Left forelimb (tissue), 1 donor: ENCODE measurements at regions not wholly inside any gene's neighbourhood (a gene's known extent, or its start where the extent isn't known, plus 50 kb on each side); places are given as distances from the start of the nearest gene placed in this dataset.

ENCODE experiments used
- DNase-seq: peaks from one replicate; pipeline ENCODE4 v3.0.0-alpha.2; 2018; ENCODE audit warnings: low spot score

DNA sequence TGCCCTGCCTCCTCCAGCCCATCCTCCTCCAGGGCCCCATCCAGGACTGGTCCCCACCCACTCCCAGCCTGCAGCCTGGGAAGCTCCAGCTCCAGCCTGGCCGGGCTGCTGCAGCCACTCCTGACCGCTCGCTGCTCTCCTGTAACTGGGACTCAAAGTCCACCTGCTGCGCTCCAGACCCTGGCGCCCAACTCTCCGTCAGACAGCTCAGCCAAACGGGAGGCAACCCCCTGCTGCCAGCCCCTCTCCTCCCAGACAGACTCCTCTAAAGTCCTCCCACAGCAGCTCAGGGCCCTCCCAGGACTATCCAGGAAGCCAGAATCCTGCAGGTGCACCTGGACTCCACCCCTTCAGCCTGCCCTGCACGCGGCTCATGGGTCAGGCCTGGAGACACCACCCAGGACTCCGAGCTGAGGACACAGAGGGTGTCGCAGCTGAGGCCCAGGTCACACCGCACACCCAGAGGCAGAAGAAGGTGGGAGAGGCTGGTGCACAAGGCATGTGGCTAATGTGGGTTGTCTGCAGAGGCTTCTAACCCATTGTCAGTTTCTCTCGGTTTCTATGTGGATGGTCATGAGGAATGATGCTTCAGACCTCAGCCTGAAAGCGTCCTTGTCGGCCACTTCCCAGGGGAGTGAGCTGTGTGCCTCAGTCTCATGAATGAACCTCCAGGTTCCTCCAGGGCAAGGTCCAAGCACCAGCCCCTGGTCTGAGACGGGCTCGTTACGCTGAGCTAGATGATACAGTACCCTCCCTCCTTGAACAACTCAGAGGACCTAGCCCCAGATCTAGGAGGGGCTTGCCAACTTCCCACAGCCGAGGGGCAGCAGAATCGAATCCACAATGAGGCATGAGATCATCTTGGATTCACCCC is 1514.8 kb downstream of the TBC1D22A start:
- no peak for DNase-seq

DNA sequence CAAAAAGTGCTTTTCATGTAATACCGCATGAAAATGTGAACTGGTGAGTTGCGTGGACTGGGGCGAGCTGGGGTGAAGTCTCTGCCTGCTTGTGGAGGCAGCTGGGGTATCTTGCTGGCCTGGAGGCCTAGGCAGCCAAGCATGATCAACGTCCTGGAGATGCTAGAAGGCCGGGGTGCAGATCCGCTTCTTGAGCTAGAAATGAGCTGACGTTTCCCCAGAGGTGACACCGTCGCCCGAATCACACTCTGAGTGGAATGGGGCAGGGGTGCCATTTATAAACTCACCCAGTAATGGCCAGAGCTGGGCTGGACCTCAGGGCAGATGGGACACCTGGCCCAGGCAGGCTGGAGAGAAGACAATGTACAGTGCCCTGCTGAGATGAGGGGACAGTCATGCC is 1513.0 kb downstream of the TBC1D22A start:
- DNase-seq, result no peak

DNA sequence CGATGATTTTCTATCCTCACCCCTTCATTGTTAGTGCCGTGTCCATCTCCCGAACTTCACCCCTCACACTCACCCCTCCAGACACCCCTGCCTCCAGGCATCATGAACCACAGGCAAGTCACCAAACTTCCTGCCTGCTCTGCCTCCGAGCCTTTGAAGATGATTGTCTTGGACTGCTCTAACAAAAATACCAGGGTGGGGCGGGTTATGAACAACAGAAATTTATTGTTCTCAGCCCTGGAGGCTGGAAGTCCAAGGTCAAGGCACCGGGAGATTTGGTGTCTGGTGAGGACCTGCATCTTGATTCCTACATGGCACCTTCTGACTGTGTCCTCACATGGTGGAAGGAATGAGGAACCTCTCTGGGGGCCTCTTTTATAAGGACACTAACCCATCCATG is 1508.3 kb downstream of the TBC1D22A start:
- no peak for DNase-seq

DNA sequence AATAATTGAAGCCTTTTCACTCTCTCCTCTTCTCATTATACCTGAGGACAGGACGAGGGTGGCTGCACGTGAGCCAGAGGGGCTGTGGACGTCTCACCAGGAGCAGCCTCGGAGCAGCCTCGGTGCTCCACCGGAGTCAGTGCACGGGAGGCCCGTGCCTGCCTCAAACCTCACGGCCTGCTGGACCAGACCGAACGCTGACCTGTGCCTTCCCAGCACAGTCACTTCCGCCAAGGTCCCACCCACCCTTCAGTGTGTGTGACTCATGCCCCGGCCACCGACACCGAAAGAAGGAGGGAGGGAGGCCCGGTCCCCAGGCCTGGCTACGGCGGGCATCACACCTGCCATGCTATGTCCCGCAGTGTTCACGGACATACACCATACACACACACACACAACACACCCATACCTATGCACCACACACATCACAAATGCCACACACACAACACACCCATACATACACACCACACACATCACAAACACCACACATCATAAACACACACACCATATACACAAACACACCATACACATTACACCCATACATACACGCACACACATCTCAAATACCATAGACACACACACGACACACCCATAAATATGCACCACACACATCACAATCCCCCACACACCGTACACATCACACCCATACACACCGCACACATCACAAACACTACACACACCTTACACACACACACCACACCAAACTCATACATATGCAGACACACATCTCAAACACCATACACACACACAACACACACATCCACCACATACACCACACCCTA is 1506.5 kb downstream of the TBC1D22A start:
- DNase-seq, result no peak

DNA sequence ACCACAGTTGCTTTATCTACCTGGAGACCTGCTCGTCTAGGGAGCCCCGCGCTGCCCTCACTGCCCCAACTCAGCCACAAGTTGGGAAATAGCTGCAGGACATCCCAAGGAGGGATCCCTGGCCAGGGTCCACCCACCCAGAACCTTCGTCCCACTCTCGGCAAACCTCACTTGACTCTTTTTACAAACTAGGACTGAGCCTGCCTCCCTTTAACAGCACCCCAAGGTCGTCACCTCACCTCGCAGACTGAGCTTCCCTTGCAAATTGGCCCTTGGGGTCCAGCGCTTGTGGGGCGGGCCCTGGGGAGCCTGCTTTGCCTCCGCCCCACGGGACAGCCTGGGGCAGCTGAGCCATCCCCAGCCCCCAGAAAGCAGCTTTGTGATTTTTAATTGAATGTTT is 1505.8 kb downstream of the TBC1D22A start:
- DNase-seq, result no peak

DNA sequence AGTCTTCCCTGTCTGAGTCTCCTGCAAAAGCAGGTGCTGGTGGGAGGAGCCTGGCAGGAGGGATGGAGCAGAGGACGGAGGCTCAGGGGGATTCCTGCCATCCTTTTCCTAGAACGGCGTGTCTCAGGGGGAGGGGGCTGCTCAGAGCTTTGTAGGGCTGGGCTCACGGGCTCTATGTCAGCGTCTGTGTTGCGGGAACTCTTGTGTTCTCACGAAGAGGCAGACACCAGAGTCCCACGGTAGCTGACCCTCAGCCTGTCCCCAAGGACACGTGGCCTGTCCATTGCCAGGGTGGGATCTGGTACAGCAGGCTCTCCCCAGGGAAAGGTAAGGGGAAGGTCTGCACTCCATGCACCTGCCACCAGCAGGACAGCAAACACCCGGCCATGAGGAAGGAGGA is 1505.2 kb downstream of the TBC1D22A start:
- DNase-seq, result no peak

DNA sequence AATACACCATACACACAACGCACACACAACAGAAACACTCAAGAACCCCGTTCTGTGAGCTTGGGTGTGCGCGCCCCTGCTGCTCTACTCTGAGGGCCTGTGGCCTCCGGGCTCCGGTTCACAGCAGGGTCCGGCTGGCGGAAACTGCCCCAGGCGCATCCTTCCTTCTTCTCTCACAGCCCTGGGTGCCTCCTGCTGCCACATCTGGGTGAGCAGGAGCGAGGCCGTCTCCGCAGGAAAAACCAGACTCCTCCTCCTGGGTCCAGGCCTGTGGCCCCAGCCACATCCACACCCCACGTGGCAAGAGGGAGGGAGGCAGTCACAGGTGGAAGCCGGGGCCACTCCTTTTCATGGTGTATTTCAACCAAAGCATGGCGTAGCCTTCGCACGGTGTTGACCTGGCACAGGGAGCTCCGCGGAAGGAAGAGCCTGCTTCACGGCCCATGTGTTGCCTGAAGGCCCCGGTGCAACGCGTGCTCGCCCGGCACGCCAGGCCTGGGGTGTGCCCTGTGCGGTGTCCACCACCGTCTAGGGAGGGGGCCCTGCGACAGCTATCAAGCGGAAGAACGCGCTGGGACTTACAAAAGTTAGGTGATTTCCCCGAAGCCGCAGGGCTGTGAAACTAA is 1502.7 kb downstream of the TBC1D22A start:
- no peak for DNase-seq

DNA sequence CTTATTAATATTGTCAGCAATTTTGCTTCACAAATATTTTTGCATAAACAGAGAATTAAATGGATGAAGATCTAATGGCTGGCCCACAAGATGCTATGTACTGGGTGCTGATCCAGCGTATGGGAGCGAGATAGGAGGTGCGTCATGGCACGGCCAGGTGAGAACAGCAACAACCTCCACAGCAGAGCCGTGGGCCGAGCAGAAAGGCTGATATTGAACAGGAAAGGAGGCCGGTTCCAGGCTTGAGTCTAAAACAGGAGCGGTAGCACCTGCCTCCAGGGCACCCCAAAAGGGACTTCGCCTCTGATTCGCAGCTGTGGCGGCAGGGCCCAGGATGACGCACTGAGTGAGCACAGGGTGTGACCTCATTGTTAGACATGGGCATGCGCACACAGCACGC is 1502.1 kb downstream of the TBC1D22A start:
- DNase-seq, result no peak

DNA sequence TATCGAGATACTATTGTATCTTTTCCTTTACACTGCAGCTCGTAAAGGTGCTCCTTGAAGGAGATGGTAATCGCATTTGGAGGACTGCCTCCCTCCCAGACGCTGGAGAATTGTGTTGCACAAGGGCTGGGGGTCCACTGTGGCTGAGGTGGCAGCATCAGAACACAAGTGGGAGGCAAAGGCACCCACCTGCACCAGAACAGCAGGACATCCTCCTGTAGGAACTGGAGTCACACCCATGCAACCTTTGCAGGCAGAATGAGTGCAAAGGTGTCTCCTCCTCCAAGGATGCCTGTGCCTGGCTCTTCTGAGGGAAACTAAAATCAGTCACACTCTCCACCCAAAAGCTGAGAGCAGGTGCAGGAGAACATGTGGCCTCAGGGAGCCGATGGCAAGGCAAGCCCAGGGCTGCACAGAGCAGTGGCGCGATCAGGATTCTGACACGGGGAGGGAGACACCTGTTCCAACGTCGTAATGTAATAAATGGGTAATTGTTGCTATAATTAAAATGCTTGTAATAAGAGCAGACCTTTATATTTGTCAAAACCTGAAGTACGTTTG is 1501.4 kb downstream of the TBC1D22A start:
- no peak for DNase-seq

DNA sequence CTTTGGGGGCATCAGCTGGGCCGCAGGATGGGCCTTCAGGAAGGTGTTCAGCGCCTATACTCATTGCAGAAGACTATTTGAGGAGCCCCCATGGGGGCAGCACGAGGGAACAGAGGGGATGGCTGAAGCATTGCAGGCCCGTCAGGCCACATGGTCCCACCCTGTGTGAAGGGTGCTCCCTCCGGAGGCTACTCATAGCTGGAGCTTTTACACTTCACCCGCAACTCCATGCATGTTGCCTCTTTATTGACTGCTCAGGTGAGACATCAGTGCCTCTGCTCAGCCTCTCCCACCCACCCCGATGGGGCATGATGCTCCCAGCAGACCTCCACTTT is 1500.9 kb downstream of the TBC1D22A start:
- DNase-seq, result no peak

DNA sequence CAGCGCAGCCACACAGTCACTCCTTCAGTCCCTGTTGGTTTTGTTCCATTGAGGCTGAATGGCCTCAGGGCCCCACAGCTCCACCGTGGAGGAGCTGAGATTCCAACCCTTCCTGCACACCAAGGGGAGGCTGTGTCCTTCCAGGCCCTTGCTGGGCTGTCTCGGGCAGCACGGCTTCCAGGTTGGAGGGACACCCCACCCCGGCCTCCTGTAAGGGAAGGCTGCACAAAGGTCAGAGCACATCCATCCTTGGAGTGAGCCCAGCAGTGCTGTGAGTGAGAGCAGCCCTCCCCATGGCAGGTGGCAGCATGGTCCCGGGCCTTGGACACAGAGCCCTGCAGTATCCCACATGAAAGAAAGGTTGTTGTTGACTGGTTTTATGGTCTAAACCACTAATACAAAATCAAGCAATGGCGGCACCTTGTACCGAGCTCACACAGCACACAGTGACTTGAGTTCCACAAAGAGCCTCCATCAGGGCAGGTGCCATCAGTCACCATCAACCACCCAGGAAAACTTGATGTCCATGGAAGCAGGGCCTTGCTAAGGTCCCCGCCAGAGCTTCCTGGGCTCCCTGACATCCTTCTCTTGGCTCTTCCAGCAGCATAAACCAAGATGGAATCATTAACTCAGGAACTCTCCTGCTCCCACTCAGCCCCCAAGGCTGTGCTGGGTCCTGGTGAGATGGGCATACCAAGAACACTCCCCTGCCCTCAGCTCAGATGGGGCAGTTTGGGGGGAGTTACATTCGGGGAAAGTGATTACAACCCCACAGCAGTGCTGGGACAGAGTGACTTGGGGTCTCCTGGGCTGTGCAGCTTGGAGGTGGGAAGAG is 1500.4 kb downstream of the TBC1D22A start:
- no peak for DNase-seq

DNA sequence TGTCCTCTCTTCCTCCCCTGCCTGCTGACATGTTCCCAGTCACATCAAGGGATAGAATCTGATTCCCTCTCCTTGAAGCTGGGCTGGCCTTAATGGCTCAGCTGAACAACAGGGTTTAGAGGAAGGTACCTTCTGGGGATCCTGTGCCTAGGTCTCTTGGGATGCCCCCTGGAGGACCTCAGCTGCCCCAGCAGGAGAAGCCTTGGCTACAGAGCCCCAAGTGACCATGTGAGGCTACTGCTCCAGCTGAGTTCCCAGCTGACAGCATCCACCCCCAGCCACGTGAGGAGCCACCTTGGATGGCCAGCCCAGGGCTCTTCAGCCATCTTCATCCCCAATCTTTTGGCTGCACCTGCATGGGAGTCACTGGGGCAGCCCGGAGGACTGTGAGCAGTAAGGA is 1499.3 kb downstream of the TBC1D22A start:
- DNase-seq, result no peak

DNA sequence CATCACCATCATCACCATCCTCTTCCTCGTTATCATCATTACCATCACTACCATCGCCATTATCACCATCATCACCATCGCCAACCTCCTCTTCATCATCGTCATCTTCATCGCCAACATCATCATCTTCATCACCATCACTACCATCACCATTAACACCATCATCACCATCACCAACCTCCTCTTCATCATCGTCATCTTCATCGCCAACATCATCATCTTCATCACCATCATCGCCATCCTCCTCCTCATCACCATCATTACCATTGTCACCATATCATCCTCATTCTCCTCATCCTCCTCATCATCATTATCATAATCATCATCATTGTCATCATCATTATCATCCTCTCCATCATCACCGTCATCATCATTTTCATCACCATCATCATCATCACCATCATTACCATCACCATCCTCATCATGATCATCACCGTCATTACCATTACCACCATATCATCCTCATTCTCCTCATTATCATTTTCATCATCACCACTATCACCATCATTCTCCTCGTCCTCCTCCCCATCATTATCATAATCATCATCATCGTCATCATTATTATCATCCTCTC is 1498.7 kb downstream of the TBC1D22A start:
- DNase-seq, result no peak

DNA sequence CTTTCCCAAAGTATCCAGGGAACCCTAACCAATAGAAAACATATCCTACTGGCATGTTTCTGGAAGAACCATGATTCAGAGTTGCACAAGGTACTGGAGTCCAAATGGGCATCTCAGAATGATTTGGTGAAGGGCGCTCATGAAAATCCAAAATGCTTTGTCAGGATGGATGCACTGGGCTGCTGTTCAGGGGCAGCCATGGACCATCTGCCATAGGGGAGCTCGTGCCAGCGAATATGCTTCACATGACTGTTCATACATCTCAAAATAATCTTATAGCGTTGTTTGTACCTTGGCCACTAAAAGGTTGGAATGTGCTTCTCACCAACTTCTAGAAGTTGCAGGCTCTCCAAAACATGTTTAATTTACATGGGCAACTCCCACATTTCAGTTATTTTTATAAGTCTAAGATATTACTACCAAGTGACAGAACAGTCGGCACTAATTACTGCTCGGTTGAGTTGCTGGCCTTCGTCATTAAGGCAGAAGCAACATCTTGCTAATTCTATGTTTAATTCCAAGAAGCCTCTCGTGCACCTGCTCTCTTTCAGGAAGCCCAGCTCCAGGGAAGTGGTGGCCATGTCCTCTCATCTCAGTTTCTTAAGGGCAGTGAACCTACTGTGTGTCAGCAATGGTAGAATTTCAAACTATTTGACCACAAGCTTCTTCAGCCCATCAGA is 1497.7 kb downstream of the TBC1D22A start:
- no peak for DNase-seq

DNA sequence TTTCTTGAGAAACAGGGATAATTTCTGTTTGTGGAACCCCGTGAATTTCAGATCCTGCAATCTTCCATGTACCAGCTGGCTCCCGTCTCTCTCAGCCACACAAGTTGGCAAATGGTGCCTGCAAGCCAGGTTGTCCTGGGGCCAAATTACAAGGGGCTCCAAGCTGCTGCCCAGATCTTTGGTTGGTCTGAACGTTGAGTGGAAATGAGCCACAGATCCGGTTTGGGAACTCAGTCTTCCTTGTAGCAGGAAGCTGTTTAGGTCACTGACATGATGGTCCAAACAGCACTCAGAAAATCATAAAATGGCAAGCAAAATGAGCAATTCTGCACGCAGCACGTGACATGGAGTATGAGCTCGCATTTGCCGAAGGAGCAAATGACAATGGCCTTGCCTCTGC is 1496.4 kb downstream of the TBC1D22A start:
- DNase-seq, result no peak

DNA sequence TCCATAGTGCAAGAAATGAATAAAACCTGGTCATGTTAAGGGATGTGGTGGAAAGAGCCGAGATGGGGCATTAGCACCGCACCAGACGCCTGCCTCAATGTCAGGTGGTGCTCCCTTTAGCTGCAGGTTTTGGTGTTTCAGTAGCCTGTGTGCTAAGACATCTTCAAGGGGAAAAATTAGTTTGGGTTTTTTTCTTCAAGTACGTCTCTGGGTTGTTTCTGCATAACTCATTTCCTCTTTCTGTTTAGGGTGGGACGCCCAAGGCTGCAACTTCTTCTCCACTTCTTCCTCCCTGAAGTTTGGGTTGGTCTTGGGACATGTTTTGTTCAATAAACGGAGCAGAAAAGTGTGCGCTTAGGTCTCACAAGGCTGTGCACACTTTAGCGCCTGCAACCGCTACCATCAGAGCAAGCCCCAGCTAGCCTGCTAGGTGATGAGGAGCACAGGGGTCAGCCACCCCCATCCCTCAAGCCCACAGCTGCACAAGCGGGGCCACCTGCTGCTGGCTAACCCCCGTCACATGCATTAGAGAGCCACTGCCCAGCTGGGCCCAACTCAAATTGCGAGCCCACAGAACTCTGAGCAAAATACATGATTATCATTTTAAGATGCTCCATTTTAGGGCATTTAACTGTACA is 1495.7 kb downstream of the TBC1D22A start:
- DNase-seq, result no peak

DNA sequence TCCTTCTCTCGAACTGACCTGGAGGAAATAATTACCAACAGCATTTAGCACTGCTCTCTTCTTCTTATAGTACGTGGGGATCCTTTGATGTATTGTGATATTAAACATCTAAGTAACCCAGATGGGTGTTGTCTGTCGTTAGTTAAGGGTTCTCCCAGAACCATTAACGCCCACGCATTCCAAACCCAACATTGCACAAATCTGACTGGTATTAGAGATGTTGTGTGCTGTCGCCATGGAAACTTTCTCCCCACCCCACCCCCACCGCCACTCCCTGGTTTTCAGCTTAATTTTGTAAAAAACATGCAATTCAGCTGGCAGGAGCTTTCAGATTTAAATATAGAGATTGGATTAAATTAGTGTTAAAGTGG is 1495.2 kb downstream of the TBC1D22A start:
- DNase-seq, result no peak

DNA sequence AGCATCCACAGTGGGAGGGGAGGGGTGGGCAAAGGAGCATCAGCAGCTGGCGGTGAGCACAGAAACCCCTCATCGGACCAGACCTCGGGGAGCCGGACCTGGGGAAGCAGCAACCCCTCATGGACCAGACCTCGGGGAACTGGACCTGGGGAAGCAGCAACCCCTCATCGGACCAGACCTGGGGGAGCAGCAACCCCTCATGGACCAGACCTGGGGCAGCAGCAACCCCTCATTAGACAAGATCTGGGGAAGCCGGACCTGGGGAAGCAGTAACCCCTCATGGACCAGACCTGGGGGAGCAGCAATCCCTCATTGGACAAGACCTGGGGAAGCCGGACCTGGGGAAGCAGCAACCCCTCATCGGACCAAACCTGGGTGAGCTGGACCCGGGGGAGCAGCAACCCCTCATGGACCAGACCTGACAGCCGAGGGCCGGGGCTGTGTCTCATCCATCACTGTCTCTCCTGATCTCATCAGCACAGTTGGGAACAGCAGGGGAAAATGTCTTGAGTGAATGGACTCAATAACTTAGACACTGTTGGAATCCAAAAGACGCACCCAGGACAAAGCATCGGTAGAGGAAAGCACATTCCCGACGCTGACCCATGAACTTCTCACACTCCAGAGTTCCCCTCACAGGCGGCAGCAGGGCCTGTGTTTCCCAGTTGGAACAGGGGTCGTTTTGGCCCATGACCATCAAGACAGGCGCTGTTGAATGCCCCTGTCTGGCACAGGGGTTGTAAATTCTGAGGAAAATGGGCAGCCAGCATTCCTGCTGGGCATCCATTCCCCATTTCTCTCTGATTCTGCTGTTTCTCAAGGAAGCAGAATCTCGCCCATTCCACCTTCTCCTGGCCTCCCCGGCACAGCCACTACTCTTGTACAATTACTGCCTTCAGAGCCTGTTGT is 1494.6 kb downstream of the TBC1D22A start:
- no peak for DNase-seq

DNA sequence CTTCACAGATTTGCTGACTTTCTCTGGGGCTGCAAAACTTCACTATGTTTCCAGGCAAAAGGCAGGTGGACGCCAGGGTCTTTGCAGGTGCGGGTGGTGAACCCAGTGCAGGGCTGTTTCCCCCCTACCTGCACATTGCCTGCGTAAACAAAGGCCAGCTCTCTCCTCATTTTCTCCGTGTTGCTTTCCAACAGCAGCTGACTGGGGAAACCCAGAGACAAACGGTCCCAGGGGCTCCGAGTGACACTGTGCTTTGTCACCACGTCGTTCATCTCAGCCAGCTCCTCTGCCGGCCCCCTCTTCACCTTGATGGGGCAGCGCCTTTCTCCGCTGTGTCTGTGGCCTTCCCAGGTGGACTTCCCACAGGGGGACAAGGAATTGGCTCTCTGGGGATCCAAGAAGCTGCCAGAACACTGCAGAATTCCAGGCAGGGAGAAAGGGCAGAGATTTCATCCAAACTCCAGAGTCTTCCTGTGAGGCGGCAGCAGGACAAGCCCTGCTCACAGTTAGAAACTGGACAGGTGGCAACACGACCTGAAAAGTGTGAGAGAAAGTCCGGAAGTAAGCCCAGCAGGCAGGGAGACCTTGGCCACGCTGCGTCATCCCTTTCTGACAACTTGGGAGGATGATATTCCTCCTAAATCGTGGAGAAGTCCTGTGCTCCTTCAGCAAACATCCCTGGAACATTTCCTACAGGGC is 1493.7 kb downstream of the TBC1D22A start:
- no peak for DNase-seq
